HG02981 (cell line): ENCODE measurements at regions not wholly inside any gene's neighbourhood (a gene's known extent, or its start where the extent isn't known, plus 50 kb on each side); places are given as distances from the start of the nearest gene placed in this dataset.

Experiments
- ATAC-seq: cut with Tn5 transposase; IDR thresholded peaks from one replicate; pipeline ENCODE4 v1.9.1; 2021; ENCODE audit warnings: mild to moderate bottlenecking, moderate library complexity; ENCODE audit not compliant: unreplicated experiment

DNA sequence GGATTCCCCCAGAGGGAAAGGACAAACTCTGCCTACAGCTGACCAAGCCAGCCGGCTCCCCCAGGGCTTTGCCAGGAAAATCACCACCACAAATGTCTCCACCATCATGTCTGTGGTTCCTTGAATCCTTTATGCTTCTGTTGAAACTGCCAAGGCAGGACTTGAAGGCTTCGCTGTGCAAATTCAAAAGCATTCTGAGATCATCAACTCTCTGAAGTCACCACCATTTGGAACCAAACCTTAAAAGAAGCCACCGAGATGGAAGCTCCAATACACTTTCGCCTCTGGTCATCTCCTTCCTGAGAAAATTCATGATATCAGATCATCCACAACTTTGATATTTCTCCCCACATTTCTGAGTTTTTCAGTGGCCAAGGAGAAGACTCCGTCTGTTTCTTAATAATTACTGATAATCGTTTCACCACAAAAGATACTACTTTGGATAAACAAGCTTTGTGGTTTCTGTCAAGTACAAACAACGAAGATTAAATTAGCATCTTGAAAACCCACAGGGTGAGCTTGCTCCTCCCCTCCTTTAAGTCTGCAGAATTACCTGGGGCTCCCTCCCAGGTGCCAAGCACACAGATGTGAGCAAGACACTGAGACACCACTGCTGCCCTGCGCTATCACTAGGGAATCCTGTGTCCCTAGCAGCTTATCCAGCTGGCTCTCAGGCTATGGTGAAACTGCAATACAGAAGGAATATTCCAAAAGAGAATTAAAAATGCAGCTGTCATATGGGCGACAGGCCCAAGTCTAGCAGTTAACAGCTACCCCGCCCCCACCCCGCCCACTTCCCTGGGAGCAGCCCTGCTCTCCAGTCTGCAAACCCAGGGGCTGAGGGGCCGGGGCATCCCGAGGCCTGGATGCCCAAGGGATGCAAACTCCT is 125.0 kb upstream of the TBL1X start:
- ATAC-seq: no peak

GRCh38 chrX:9340598-9341290 is 124.1 kb upstream of the TBL1X start:
- ATAC-seq: no peak

DNA sequence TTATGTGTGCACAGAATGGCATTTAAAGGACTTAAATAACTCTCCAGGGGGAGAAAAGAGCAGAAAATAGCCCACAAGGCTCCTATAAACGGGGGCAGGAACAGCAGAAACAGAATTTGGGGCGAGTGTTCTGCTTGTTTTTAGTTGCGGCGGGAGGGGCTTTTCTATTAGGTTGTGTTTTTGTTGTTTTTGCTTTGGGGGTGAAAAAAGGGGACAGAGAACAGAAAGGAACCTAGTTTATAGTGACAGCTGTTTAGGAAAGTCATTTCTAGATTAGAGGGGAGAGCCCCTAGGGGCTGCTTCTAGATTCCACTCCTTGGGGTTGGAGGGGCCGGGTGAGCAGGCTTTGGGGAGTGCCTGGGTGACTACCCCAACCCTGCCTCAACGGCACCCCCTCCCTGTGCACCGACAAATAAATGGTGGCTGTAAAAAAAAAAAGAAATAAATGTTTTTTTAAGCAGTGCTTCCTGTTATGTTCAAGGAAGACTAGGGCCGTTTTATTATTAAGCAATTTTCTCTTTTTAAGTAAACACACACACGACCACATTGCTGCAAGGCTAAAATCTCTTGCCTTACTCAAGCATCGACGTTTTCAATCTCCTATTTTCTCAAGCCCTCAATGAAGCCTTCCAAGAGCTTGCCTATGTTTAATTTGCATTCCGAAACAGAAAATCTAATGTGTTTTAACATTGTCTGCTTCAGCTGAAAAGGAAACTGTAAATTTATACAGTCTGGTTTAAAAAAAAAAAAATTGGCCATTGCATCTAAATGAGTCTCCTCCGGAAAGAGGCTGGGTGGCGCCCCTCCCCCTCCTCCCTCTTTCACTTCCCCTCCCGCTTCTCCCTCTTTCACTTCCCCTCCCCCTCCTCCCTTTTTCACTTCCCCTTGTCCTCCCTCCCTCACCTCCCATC is 123.3 kb upstream of the TBL1X start:
- peak; percentile 85 for ATAC-seq

DNA sequence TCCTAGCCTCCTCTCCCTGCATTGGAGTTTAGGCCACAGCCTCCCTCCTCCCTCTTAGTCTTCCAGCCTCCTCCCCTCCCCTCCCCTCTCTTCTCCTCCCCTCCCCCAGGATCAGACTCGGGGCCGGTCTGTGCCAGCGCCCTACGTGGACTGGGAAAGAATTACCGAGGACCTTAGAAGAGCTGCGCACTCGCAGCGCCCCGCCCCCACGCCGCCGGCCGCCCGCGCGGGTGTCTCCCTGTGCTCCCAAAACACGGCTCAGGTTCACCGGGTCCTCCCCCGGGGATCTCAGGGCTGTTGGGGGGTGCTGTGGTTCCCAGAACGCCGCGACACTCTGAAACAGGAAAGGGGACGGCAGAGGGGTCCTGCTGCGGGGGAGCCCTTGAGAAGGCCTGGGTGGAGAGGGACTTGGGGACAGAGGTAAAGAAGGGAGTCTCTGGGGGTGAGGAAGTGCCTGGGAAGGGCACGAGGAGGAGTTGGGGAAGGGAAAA is 122.3 kb upstream of the TBL1X start:
- ATAC-seq: no peak

GRCh38 chrX:9343971-9344370 is 120.9 kb upstream of the TBL1X start:
- ATAC-seq: no peak

DNA sequence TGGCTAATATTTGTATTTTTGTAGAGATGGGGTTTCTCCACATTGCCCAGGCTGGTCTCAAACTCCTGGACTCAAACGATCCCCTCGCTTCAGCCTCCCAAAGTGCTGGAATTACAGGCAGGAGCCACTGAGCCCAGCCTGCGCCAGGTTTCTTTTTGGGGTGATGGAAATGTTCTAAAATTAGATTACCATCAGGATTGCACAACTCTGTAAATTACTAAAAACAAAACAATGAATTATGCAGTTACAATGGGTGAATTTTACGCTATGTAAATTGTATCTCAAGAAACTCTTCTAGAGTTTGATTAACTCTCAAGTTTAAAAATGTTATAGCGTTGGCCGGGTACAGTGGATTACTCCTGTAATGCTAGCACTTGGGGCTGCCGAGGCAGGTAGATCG is 118.9 kb upstream of the TBL1X start:
- no peak for ATAC-seq

GRCh38 chrX:9349572-9350494 is 115.0 kb upstream of the TBL1X start:
- ATAC-seq: no peak

DNA sequence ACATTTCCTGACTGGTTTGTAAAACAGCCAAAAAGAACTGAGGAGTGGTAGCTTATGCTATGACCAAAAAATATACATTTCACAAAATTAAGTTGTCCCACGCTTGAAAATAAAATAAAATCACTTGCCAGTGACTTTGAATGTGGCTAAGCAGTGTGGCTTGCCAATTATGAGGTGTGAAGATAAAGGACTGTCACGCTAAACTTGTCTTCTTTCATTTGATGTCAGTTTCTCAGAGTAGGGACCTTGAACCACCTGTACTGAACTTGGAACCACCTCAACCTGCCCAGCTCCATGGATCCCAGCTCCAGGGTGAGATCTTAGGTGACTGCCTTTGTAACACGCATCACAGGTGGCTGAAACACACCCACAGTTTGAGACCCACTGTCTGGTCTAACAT is 113.7 kb upstream of the TBL1X start:
- no peak for ATAC-seq

DNA sequence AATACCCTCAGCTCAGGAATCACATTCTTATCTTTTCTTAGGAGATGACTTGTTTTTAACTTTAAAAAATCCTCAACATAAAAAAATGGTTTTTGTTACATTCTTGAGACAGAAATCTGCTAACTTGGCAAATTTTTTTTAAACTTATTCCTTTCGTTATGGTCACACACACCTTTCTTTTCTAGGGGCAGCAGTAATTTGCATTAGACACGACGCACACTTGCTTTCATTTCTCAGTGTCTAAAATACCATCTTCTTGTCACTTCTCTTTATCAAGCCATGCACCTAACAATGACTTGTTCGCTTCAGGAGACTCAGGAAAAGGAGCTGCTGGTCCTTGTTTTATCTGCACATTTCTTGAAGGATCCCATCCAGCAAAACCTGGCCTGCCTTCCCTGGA is 112.6 kb upstream of the TBL1X start:
- ATAC-seq: peak; percentile 68

- peak; percentile 71 for ATAC-seq
Observed at GRCh38 chrX:9352694-9353411, 112.0 kb upstream of the TBL1X start.

GRCh38 chrX:9354918-9355317 is 109.9 kb upstream of the TBL1X start:
- ATAC-seq: no peak

- no peak for ATAC-seq
Observed at GRCh38 chrX:9355739-9356138, 109.1 kb upstream of the TBL1X start.

GRCh38 chrX:9356846-9357245 is 108.0 kb upstream of the TBL1X start:
- ATAC-seq: no peak

- no peak for ATAC-seq
Observed at GRCh38 chrX:9357518-9358114, 107.2 kb upstream of the TBL1X start.

GRCh38 chrX:9362363-9362928 is 102.4 kb upstream of the TBL1X start:
- ATAC-seq: no peak

DNA sequence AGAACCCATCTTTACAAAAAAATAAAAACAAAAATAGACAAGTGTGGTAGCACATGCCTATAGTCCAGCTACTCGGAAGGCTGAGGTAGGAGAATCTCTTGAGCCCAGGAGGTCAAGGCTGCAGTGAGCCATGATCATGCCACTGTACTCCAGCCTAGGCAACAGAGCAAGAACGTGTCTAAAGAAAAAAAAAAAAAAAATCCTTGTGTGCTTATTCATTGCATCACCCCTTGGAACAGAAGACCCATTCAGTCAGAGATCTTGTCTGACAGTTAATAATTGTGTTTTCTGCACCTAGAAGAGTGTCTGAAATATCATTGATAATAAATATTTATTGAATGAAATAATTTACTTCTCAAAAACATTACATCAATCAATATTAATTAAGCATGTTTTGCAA is 97.4 kb upstream of the TBL1X start:
- ATAC-seq: no peak

DNA sequence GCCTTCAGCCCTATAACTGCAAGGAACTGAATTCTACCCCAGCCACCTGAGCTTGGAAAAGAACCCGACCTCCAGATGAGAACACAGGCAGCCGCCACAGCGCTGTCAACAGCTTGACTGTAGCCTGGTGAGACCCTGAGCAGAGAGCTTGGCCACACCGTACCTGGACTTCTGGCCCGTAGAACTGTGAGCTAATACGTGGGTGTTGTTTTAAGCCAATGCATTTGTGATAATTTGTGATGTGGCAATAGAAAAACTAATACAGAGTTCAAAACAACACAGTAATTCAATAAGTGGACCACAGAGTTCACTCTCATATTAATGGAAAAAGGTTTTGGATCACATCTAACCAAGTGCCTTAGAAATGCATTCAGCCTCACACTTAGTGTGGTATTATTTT is 96.6 kb upstream of the TBL1X start:
- ATAC-seq: no peak

DNA sequence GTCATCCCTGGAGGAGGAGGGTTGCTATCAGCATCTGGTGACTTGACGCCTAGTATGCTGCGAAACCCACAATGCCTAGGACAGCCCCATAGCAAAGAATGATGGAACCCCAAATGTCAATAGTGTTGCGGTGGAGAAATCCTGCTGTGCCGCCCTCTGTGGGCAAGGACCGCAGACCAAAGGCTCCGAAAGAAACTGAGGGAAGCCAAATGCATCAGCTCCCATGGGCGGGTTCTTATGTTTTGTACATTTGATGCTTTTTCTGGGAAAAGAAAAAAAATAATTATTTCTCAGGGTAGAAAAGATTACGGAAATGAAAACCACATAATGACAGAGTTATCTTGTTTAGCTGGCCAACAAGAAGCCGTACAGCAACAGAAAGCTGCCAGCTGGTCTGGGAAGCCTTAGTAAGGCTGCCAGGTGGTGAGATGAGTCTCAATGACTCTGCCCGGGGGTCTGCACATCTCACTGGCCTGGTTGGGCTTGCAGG is 95.0 kb upstream of the TBL1X start:
- ATAC-seq: no peak

DNA sequence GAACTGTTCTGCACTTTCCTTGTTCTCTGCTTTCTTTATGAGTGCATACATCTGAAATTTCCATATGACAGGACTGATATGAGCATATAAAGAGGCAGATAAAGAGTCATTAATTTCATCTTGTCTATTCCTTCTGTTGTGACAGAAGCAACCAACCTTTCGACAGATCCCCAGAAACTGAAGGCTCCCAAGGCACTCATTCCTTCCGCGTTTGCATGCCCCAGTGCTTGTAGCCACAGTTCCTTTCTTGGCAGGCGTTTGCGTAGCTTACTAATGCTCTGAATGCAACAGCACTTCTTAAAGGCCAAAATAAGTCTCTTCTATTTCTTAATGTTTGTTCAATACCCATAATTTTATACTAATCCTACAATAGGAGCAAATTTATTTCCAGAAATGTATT is 94.0 kb upstream of the TBL1X start:
- no peak for ATAC-seq
